ENCODE measurements at regions not wholly inside any gene's neighbourhood (a gene's known extent, or its start where the extent isn't known, plus 50 kb on each side); places are given as distances from the start of the nearest gene placed in this dataset.
"Not testable (repeated sequence)": the region's sequence is repeated elsewhere in the genome, so short reads cannot be mapped to it uniquely, and the experiment has no call there.

GRCh38 chr13:54077569-54077968, 1049.0 kb downstream of the OLFM4 start:
- no peak overlapping the region for H3K4me3 ChIP-seq (ENCODE audit: insufficient read depth, low read length)
- H3K79me2 ChIP-seq (ENCODE audit: insufficient read depth, low read length) = no peaks in the 10 kb centered on the region
- H4K20me1 ChIP-seq (ENCODE audit: insufficient read depth, low read length) = no peaks in the 10 kb centered on the region
- H3K4me1 ChIP-seq (ENCODE audit: insufficient read depth, low read length) = no peaks in the 10 kb centered on the region
- no peak for TF ChIP-seq CTCF (IDR thresholded peaks at IDR 0.05; ENCODE audit: extremely low read depth, low read depth, low read length)
- H3K9me3 ChIP-seq (ENCODE audit: low read depth, low read length) = peaks cover 4% of the 10 kb centered on the region
- H3K27ac ChIP-seq (ENCODE audit: low read depth, low read length) = no peak overlapping the region
- H3K27me3 ChIP-seq (ENCODE audit: insufficient read depth, low read length) = no peaks in the 10 kb centered on the region
- no peak overlapping the region for H3K4me2 ChIP-seq (ENCODE audit: insufficient read depth, low read length)
- no peak for DNase-seq (ENCODE audit: insufficient read length, low spot score, missing footprints)
- H3K36me3 ChIP-seq (ENCODE audit: insufficient read depth, low read length) = no peaks in the 10 kb centered on the region
- H2AFZ ChIP-seq (ENCODE audit: low read length) = no peak overlapping the region

GRCh38 chr13:54078271-54078870, 1049.8 kb downstream of the OLFM4 start:
- H3K27ac ChIP-seq (ENCODE audit: low read depth, low read length) = no peak overlapping the region
- H3K4me1 ChIP-seq (ENCODE audit: insufficient read depth, low read length) = no peaks in the 10 kb centered on the region
- no peaks in the 10 kb centered on the region for H4K20me1 ChIP-seq (ENCODE audit: insufficient read depth, low read length)
- no peaks in the 10 kb centered on the region for H3K27me3 ChIP-seq (ENCODE audit: insufficient read depth, low read length)
- no peaks in the 10 kb centered on the region for H3K36me3 ChIP-seq (ENCODE audit: insufficient read depth, low read length)
- no peak for DNase-seq (ENCODE audit: insufficient read length, low spot score, missing footprints)
- no peak overlapping the region for H2AFZ ChIP-seq (ENCODE audit: low read length)
- no peaks in the 10 kb centered on the region for H3K79me2 ChIP-seq (ENCODE audit: insufficient read depth, low read length)
- no peak overlapping the region for H3K4me2 ChIP-seq (ENCODE audit: insufficient read depth, low read length)
- peaks cover 4% of the 10 kb centered on the region for H3K9me3 ChIP-seq (ENCODE audit: low read depth, low read length)
- TF ChIP-seq CTCF (IDR thresholded peaks at IDR 0.05; ENCODE audit: extremely low read depth, low read depth, low read length) = no peak
- no peak overlapping the region for H3K4me3 ChIP-seq (ENCODE audit: insufficient read depth, low read length)

- H3K4me2 ChIP-seq (ENCODE audit: insufficient read depth, low read length); H3K9me3 ChIP-seq (ENCODE audit: low read depth, low read length); H3K27me3 ChIP-seq (ENCODE audit: insufficient read depth, low read length); H3K4me1 ChIP-seq (ENCODE audit: insufficient read depth, low read length); H3K36me3 ChIP-seq (ENCODE audit: insufficient read depth, low read length); H4K20me1 ChIP-seq (ENCODE audit: insufficient read depth, low read length); H3K27ac ChIP-seq (ENCODE audit: low read depth, low read length); H3K79me2 ChIP-seq (ENCODE audit: insufficient read depth, low read length); DNase-seq (ENCODE audit: insufficient read length, low spot score, missing footprints); H2AFZ ChIP-seq (ENCODE audit: low read length); H3K4me3 ChIP-seq (ENCODE audit: insufficient read depth, low read length): not testable (repeated sequence)
Observed at GRCh38 chr13:54082309-54082708, 1053.7 kb downstream of the OLFM4 start.

- Histone ChIP-seq H3K4me2 (ENCODE audit: insufficient read depth, low read length) (no peak overlapping the region), H3K9me3 (ENCODE audit: low read depth, low read length) (no peaks in the 10 kb centered on the region), H3K36me3 (ENCODE audit: insufficient read depth, low read length) (no peaks in the 10 kb centered on the region), H4K20me1 (ENCODE audit: insufficient read depth, low read length) (no peaks in the 10 kb centered on the region), H3K27me3 (ENCODE audit: insufficient read depth, low read length) (no peaks in the 10 kb centered on the region), H3K27ac (ENCODE audit: low read depth, low read length) (no peak overlapping the region), H3K79me2 (ENCODE audit: insufficient read depth, low read length) (no peaks in the 10 kb centered on the region), H2AFZ (ENCODE audit: low read length) (no peak overlapping the region), H3K4me1 (ENCODE audit: insufficient read depth, low read length) (no peaks in the 10 kb centered on the region), H3K4me3 (ENCODE audit: insufficient read depth, low read length) (no peak overlapping the region)
- TF ChIP-seq CTCF (IDR thresholded peaks at IDR 0.05; ENCODE audit: extremely low read depth, low read depth, low read length) = no peak
- DNase-seq (ENCODE audit: insufficient read length, low spot score, missing footprints) = no peak
Observed at GRCh38 chr13:54091884-54092283, 1063.3 kb downstream of the OLFM4 start.

Measured in osteoblast (primary cell).